Left renal cortex interstitium (tissue), 4 donors: ENCODE measurements at regions not wholly inside any gene's neighbourhood (a gene's known extent, or its start where the extent isn't known, plus 50 kb on each side); places are given as distances from the start of the nearest gene placed in this dataset.
"Not testable (repeated sequence)": the region's sequence is repeated elsewhere in the genome, so short reads cannot be mapped to it uniquely, and the experiment has no call there.

ENCODE experiments used
- DNase-seq, 4 donors: peaks; one replicate each; pipeline ENCODE4 v3.0.0-alpha.2; 2013; ENCODE audit warnings: low read depth in 4 of 4, low spot score in 2 of 4, missing footprints in 1 of 4

GRCh38 chr4:3599951-3600350 is 67.7 kb upstream of the LRPAP1 start:
- no peak for DNase-seq

- DNase-seq = no peak
Measured at GRCh38 chr4:3598695-3599227, 66.5 kb upstream of the LRPAP1 start.

GRCh38 chr4:3597896-3598505 is 65.8 kb upstream of the LRPAP1 start:
- not testable (repeated sequence) for DNase-seq

- DNase-seq = not testable (repeated sequence)
Measured at GRCh38 chr4:3596957-3597733, 64.9 kb upstream of the LRPAP1 start.

GRCh38 chr4:3595627-3596291 is 63.5 kb upstream of the LRPAP1 start:
- not testable (repeated sequence) for DNase-seq

- DNase-seq = not testable (repeated sequence)
Measured at GRCh38 chr4:3594751-3595150, 62.5 kb upstream of the LRPAP1 start.

GRCh38 chr4:3589946-3590924 is 58.0 kb upstream of the LRPAP1 start:
- not testable (repeated sequence) for DNase-seq

- not testable (repeated sequence) for DNase-seq
Measured at GRCh38 chr4:3589379-3589778, 57.2 kb upstream of the LRPAP1 start.

GRCh38 chr4:3588517-3589194 is 56.4 kb upstream of the LRPAP1 start:
- DNase-seq = not testable (repeated sequence)

- not testable (repeated sequence) for DNase-seq
Measured at GRCh38 chr4:3586596-3586995, 54.4 kb upstream of the LRPAP1 start.

- DNase-seq = not testable (repeated sequence)
Measured at GRCh38 chr4:3585567-3585966, 53.3 kb upstream of the LRPAP1 start.

GRCh38 chr4:3582091-3582475 is 49.9 kb upstream of the LRPAP1 start:
- DNase-seq = no peak
